ENCODE measurements at regions not wholly inside any gene's neighbourhood (a gene's known extent, or its start where the extent isn't known, plus 50 kb on each side); places are given as distances from the start of the nearest gene placed in this dataset.

DNA sequence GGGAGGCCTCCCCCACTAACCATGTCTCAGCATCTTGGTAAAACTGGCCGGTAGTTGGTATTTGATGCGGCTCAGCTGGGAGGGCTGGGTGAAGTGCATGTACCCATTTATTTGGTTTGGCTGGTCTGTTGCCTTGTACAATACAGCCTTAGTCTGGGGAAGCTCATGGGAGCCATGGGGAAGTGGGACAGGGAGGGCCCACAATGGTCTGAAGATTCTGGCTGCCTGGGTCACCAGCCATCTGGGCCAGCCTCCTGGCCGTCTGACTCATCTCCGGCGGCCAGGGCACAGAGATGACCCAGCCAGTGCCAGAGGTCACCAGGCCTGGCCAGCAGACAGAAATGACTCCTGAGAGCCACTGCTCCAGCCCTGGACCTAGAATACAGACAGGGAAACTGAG, 51.6 kb upstream of the SMAD6 start:
- TF ChIP-seq EGR1 (IDR thresholded peaks at IDR 0.05), result no peak
- no peak for TF ChIP-seq FOXM1 (IDR thresholded peaks at IDR 0.05; ENCODE audit: borderline replicate concordance, low read depth)
- no peak for TF ChIP-seq EP300 (IDR thresholded peaks at IDR 0.05; ENCODE audit: borderline replicate concordance)
- TF ChIP-seq TCF12 (IDR thresholded peaks at IDR 0.05; ENCODE audit: low read depth), result no peak
- no peak for TF ChIP-seq ZBTB7A (IDR thresholded peaks at IDR 0.05; ENCODE audit: low read depth)
- TF ChIP-seq, protein P1, sequence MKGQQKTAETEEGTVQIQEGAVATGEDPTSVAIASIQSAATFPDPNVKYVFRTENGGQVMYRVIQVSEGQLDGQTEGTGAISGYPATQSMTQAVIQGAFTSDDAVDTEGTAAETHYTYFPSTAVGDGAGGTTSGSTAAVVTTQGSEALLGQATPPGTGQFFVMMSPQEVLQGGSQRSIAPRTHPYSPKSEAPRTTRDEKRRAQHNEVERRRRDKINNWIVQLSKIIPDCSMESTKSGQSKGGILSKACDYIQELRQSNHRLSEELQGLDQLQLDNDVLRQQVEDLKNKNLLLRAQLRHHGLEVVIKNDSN (IDR thresholded peaks at IDR 0.05), result no peak
- no peak for TF ChIP-seq CREB1 (IDR thresholded peaks at IDR 0.05; ENCODE audit: low read depth)
- TF ChIP-seq YY1 (IDR thresholded peaks at IDR 0.05; ENCODE audit: low read depth), result no peak
- TF ChIP-seq NFIC (IDR thresholded peaks at IDR 0.05), result no peak
- no peak for TF ChIP-seq RAD21 (IDR thresholded peaks at IDR 0.05; ENCODE audit: low read depth)

DNA sequence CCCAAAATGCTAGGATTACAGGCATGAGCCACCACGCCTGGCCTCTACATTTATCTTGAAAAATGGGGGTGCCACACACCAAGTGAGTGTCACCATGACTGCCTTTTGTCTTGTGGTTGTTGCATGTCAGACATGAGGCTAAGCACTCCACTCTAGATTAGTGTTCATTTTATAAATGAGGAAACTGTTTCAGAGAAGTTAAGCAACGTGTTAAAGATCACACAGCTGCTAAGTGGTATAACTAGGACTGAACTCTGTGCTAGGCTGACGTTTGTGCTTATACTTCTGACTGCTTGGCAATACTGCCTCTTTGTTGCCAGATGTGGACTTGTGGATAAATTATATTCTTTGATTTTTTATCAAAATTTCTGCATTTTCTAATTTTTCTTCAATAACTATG, 50.8 kb upstream of the SMAD6 start:
- TF ChIP-seq CREB1 (IDR thresholded peaks at IDR 0.05; ENCODE audit: low read depth), result no peak
- TF ChIP-seq YY1 (IDR thresholded peaks at IDR 0.05; ENCODE audit: low read depth), result no peak
- TF ChIP-seq CEBPB (IDR thresholded peaks at IDR 0.05), result no peak
- no peak for TF ChIP-seq RAD21 (IDR thresholded peaks at IDR 0.05; ENCODE audit: low read depth)
- TF ChIP-seq, protein P2, sequence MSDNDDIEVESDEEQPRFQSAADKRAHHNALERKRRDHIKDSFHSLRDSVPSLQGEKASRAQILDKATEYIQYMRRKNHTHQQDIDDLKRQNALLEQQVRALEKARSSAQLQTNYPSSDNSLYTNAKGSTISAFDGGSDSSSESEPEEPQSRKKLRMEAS (IDR thresholded peaks at IDR 0.05), result no peak
- no peak for TF ChIP-seq EGR1 (IDR thresholded peaks at IDR 0.05)
- no peak for TF ChIP-seq TAF1 (IDR thresholded peaks at IDR 0.05; ENCODE audit: low read depth)
- no peak for TF ChIP-seq ZBTB7A (IDR thresholded peaks at IDR 0.05; ENCODE audit: low read depth)
- no peak for TF ChIP-seq TCF12 (IDR thresholded peaks at IDR 0.05; ENCODE audit: low read depth)
- TF ChIP-seq FOXM1 (IDR thresholded peaks at IDR 0.05; ENCODE audit: borderline replicate concordance, low read depth), result no peak
- TF ChIP-seq EP300 (IDR thresholded peaks at IDR 0.05; ENCODE audit: borderline replicate concordance), result no peak
- TF ChIP-seq, protein P3, sequence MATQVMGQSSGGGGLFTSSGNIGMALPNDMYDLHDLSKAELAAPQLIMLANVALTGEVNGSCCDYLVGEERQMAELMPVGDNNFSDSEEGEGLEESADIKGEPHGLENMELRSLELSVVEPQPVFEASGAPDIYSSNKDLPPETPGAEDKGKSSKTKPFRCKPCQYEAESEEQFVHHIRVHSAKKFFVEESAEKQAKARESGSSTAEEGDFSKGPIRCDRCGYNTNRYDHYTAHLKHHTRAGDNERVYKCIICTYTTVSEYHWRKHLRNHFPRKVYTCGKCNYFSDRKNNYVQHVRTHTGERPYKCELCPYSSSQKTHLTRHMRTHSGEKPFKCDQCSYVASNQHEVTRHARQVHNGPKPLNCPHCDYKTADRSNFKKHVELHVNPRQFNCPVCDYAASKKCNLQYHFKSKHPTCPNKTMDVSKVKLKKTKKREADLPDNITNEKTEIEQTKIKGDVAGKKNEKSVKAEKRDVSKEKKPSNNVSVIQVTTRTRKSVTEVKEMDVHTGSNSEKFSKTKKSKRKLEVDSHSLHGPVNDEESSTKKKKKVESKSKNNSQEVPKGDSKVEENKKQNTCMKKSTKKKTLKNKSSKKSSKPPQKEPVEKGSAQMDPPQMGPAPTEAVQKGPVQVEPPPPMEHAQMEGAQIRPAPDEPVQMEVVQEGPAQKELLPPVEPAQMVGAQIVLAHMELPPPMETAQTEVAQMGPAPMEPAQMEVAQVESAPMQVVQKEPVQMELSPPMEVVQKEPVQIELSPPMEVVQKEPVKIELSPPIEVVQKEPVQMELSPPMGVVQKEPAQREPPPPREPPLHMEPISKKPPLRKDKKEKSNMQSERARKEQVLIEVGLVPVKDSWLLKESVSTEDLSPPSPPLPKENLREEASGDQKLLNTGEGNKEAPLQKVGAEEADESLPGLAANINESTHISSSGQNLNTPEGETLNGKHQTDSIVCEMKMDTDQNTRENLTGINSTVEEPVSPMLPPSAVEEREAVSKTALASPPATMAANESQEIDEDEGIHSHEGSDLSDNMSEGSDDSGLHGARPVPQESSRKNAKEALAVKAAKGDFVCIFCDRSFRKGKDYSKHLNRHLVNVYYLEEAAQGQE (IDR thresholded peaks at IDR 0.05; ENCODE audit: low read depth), result no peak
- TF ChIP-seq TEAD4 (IDR thresholded peaks at IDR 0.05), result no peak
- TF ChIP-seq, protein P1 (IDR thresholded peaks at IDR 0.05), result no peak
- no peak for TF ChIP-seq NFIC (IDR thresholded peaks at IDR 0.05)

DNA sequence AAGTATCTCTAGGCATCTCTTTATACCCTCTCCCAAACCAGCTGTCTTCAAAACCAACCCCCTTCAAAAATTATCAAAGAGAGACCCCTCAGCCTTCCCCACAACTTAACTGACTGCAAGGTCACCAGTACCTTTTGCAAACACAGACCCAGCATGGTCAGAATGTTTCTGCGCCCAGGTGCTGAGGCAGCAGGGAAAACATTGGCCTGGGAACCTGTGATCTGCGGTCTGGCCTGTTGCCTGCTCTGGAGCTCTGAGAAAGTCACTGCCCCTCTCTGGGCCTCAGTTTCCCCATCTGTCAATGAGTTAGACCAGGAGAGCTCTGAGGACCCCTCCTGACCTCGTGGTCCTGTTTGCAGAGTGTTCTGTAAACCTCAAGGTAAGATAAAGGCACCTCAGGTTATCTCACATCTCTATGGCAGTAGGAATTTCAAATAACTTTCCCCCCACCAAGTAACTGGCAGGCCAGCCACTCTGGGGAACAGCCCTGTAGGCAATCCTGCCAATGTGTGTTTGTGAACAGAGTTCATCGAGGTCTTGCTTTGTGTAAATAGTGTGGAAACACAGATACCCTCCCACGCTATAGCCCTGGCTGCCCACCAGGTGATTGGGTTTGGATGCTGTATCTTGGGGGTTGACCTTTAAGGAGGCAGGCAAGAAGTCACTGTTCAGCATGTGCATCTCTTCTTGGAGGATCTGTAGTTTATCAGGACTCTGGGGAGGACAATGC, 50.0 kb upstream of the SMAD6 start:
- TF ChIP-seq TAF1 (IDR thresholded peaks at IDR 0.05; ENCODE audit: low read depth) (no peak), ZBTB7A (IDR thresholded peaks at IDR 0.05; ENCODE audit: low read depth) (no peak), NFIC (IDR thresholded peaks at IDR 0.05) (no peak), EGR1 (IDR thresholded peaks at IDR 0.05) (no peak), EP300 (IDR thresholded peaks at IDR 0.05; ENCODE audit: borderline replicate concordance) (no peak), CREB1 (IDR thresholded peaks at IDR 0.05; ENCODE audit: low read depth) (no peak), TCF12 (IDR thresholded peaks at IDR 0.05; ENCODE audit: low read depth) (no peak), YY1 (IDR thresholded peaks at IDR 0.05; ENCODE audit: low read depth) (no peak), FOXM1 (IDR thresholded peaks at IDR 0.05; ENCODE audit: borderline replicate concordance, low read depth) (no peak), CEBPB (IDR thresholded peaks at IDR 0.05) (no peak)
- TF ChIP-seq, protein P2 (IDR thresholded peaks at IDR 0.05), result no peak
- TF ChIP-seq, protein P1 (IDR thresholded peaks at IDR 0.05), result no peak

Measured in Ishikawa (cell line).